ENCODE measurements at regions not wholly inside any gene's neighbourhood (a gene's known extent, or its start where the extent isn't known, plus 50 kb on each side); places are given as distances from the start of the nearest gene placed in this dataset.

DNA sequence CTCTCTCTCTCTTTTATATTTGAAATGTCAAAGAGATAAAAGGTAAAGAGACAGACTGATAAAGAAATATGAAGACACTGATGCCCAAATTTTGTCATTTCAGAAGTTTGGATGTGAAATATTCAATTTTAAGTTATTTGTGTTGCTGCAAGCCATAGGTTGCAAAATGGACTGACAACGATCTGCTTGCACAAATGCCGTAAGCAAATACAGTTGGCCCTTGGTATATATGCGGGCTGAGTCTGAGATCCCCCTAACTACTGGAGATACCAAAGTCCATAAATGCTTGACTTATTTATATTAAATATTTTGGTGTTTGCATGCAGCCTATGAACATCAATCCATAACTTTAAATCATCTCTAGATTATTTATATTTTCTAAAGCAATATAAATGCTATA, 1459.1 kb upstream of the ALCAM start:
- TF ChIP-seq ATF7 (IDR thresholded peaks at IDR 0.05; ENCODE audit: low read depth) (no peak), SMAD5 (IDR thresholded peaks at IDR 0.05; ENCODE audit: low read depth) (no peak), YY1 (IDR thresholded peaks at IDR 0.05; ENCODE audit: low read depth, low read length) (no peak), MTA3 (IDR thresholded peaks at IDR 0.05; ENCODE audit: borderline replicate concordance, low read length) (no peak), EP300 (IDR thresholded peaks at IDR 0.05; ENCODE audit: borderline replicate concordance in 1 of 2, control insufficient read depth in 1 of 2, low read depth in 2 of 2, low read length in 2 of 2) (no peak), RBBP5 (conservative IDR thresholded peaks at IDR 0.05) (no peak), SMAD1 (IDR thresholded peaks at IDR 0.05; ENCODE audit: low read depth, partially characterized antibody) (no peak), EZH2 (IDR thresholded peaks at IDR 0.05; ENCODE audit: borderline replicate concordance, control insufficient read depth, low read depth, low read length) (no peak), POLR2A (IDR thresholded peaks at IDR 0.05; ENCODE audit: low read depth, low read length) (no peak), NFYA (IDR thresholded peaks at IDR 0.05; ENCODE audit: borderline replicate concordance, low read depth, low read length) (no peak)
- TF ChIP-seq, protein P1, sequence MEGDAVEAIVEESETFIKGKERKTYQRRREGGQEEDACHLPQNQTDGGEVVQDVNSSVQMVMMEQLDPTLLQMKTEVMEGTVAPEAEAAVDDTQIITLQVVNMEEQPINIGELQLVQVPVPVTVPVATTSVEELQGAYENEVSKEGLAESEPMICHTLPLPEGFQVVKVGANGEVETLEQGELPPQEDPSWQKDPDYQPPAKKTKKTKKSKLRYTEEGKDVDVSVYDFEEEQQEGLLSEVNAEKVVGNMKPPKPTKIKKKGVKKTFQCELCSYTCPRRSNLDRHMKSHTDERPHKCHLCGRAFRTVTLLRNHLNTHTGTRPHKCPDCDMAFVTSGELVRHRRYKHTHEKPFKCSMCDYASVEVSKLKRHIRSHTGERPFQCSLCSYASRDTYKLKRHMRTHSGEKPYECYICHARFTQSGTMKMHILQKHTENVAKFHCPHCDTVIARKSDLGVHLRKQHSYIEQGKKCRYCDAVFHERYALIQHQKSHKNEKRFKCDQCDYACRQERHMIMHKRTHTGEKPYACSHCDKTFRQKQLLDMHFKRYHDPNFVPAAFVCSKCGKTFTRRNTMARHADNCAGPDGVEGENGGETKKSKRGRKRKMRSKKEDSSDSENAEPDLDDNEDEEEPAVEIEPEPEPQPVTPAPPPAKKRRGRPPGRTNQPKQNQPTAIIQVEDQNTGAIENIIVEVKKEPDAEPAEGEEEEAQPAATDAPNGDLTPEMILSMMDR (IDR thresholded peaks at IDR 0.05 in 2 of 3, conservative IDR thresholded peaks at IDR 0.05 in 1 of 3; ENCODE audit: control insufficient read depth in 2 of 3, extremely low read depth in 1 of 3, insufficient read depth in 1 of 3, low read depth in 3 of 3, low read length in 3 of 3) = no peak
- TF ChIP-seq, protein P2, sequence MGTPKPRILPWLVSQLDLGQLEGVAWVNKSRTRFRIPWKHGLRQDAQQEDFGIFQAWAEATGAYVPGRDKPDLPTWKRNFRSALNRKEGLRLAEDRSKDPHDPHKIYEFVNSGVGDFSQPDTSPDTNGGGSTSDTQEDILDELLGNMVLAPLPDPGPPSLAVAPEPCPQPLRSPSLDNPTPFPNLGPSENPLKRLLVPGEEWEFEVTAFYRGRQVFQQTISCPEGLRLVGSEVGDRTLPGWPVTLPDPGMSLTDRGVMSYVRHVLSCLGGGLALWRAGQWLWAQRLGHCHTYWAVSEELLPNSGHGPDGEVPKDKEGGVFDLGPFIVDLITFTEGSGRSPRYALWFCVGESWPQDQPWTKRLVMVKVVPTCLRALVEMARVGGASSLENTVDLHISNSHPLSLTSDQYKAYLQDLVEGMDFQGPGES (IDR thresholded peaks at IDR 0.05) = no peak
- TF ChIP-seq, protein P3, sequence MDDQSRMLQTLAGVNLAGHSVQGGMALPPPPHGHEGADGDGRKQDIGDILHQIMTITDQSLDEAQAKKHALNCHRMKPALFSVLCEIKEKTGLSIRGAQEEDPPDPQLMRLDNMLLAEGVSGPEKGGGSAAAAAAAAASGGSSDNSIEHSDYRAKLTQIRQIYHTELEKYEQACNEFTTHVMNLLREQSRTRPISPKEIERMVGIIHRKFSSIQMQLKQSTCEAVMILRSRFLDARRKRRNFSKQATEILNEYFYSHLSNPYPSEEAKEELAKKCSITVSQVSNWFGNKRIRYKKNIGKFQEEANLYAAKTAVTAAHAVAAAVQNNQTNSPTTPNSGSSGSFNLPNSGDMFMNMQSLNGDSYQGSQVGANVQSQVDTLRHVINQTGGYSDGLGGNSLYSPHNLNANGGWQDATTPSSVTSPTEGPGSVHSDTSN (IDR thresholded peaks at IDR 0.05; ENCODE audit: insufficient replicate concordance, low read depth, low read length) = no peak
